ENCODE measurements at regions not wholly inside any gene's neighbourhood (a gene's known extent, or its start where the extent isn't known, plus 50 kb on each side); places are given as distances from the start of the nearest gene placed in this dataset.

GRCh38 chr6:40195428-40196134 lies 261.3 kb upstream of the MOCS1 start:
- H4K91ac ChIP-seq (ENCODE audit: insufficient read depth, low read depth, low read length) = no peak overlapping the region
- H2AFZ ChIP-seq (replicated peaks; ENCODE audit: low read length, poor library complexity) = no peak overlapping the region
- no peak overlapping the region for H3K56ac ChIP-seq (ENCODE audit: extremely low read depth, insufficient read depth, low read length)
- no peaks in the 10 kb centered on the region for H3K27me3 ChIP-seq (ENCODE audit: control insufficient read depth, insufficient read depth, low read length)
- CTCF ChIA-PET = no interaction called here
- in situ Hi-C loops (cut with MboI; ENCODE audit: low sequenced_read_pairs) = no loop called here
- ATAC-seq (ENCODE audit: low read depth) (no peak), DNase-seq (no peak)
- H4K20me1 ChIP-seq (ENCODE audit: insufficient read depth, low read length) = no peaks in the 10 kb centered on the region
- no peak overlapping the region for H2BK5ac ChIP-seq (ENCODE audit: low read depth, low read length, poor library complexity, severe bottlenecking)
- no peak overlapping the region for H2AK5ac ChIP-seq (ENCODE audit: low read depth, low read length)
- H4K5ac ChIP-seq (ENCODE audit: low read depth, low read length) = no peak overlapping the region
- no peak overlapping the region for H2BK20ac ChIP-seq (ENCODE audit: low read depth, low read length)
- no peak overlapping the region for H3K14ac ChIP-seq (replicated peaks; ENCODE audit: low read depth, low read length)
- H3K9ac ChIP-seq (ENCODE audit: low read depth, low read length) = no peak overlapping the region
- no peaks in the 10 kb centered on the region for H3K4me1 ChIP-seq (ENCODE audit: control insufficient read depth, insufficient read depth, low read length)
- no peak overlapping the region for H2BK120ac ChIP-seq (ENCODE audit: low read depth, low read length)
- H2AK9ac ChIP-seq (replicated peaks; ENCODE audit: low read depth, low read length, poor library complexity) = no peak overlapping the region
- intact Hi-C loops (cut with micrococcal nuclease) = no loop called here
- no peaks in the 10 kb centered on the region for H3K79me1 ChIP-seq (ENCODE audit: low read depth in 1 of 2, low read length in 2 of 2)
- dilution Hi-C loops (cut with HindIII; ENCODE audit: low sequenced_read_pairs, unreplicated experiment) = no loop called here
- no TSS peak for BruUV-seq (replicated peaks)
- H3K36me3 ChIP-seq (ENCODE audit: control insufficient read depth, insufficient read depth, low read length) = no peaks in the 10 kb centered on the region
- no peak overlapping the region for H3K18ac ChIP-seq (ENCODE audit: low read depth, low read length)
- no peak overlapping the region for H2BK15ac ChIP-seq (ENCODE audit: low read depth, low read length)
- 62% methylated on average over 3 of the region's 11 CpGs; no CpG with 5 or more reads in 1 of the 2 experiments for WGBS, 2 experiments (ENCODE audit: extremely low coverage in 2 of 2, insufficient read length in 1 of 2)
- no peak overlapping the region for H3K4me2 ChIP-seq (ENCODE audit: low read depth, low read length)
- H4K8ac ChIP-seq (ENCODE audit: low read depth in 2 of 2, low read length in 2 of 2) = no peak overlapping the region
- H3K9me3 ChIP-seq (ENCODE audit: control insufficient read depth, insufficient read depth, low read length) = peaks cover 7% of the 10 kb centered on the region; the same call in 1 of the 2 replicates
- no peak overlapping the region for H3K23ac ChIP-seq (ENCODE audit: low read depth, low read length)
- no peak overlapping the region for H3K4ac ChIP-seq (ENCODE audit: low read depth, low read length)
- H3K9me1 ChIP-seq (ENCODE audit: insufficient read depth, low read length) = no peaks in the 10 kb centered on the region
- POLR2A ChIA-PET (ENCODE audit: unreplicated experiment) = no interaction called here
- no peak overlapping the region for H3K4me3 ChIP-seq (ENCODE audit: insufficient read depth, low read depth, low read length)
- no peak overlapping the region for H3K27ac ChIP-seq (ENCODE audit: insufficient read depth, low read length)
- TF ChIP-seq CHD1 (IDR thresholded peaks at IDR 0.05; ENCODE audit: low read depth, low read length) = no peak
- TF ChIP-seq, protein P1, sequence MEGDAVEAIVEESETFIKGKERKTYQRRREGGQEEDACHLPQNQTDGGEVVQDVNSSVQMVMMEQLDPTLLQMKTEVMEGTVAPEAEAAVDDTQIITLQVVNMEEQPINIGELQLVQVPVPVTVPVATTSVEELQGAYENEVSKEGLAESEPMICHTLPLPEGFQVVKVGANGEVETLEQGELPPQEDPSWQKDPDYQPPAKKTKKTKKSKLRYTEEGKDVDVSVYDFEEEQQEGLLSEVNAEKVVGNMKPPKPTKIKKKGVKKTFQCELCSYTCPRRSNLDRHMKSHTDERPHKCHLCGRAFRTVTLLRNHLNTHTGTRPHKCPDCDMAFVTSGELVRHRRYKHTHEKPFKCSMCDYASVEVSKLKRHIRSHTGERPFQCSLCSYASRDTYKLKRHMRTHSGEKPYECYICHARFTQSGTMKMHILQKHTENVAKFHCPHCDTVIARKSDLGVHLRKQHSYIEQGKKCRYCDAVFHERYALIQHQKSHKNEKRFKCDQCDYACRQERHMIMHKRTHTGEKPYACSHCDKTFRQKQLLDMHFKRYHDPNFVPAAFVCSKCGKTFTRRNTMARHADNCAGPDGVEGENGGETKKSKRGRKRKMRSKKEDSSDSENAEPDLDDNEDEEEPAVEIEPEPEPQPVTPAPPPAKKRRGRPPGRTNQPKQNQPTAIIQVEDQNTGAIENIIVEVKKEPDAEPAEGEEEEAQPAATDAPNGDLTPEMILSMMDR (conservative IDR thresholded peaks at IDR 0.05; ENCODE audit: low read depth, low read length) = no peak
- TF ChIP-seq ELK1 (IDR thresholded peaks at IDR 0.05; ENCODE audit: borderline replicate concordance, low read depth, low read length) = no peak
- no peak for TF ChIP-seq NFE2L2 (IDR thresholded peaks at IDR 0.05; ENCODE audit: low read depth, low read length)
- TF ChIP-seq MXI1 (IDR thresholded peaks at IDR 0.05; ENCODE audit: borderline replicate concordance, low read depth, low read length) = no peak
- no peak for TF ChIP-seq SMC3 (IDR thresholded peaks at IDR 0.05; ENCODE audit: low read depth, low read length)
- TF ChIP-seq POLR2A (IDR thresholded peaks at IDR 0.05; ENCODE audit: low read depth, low read length) = no peak
- TF ChIP-seq CEBPB (IDR thresholded peaks at IDR 0.05; ENCODE audit: low read depth, low read length) = no peak
- TF ChIP-seq USF2 (IDR thresholded peaks at IDR 0.05; ENCODE audit: low read depth, low read length) = no peak
- TF ChIP-seq RFX5 (IDR thresholded peaks at IDR 0.05; ENCODE audit: low read depth, low read length) = no peak
- no peak for TF ChIP-seq MAZ (IDR thresholded peaks at IDR 0.05; ENCODE audit: borderline replicate concordance, low read depth, low read length)
- no peak for TF ChIP-seq MAFK (IDR thresholded peaks at IDR 0.05; ENCODE audit: low read depth, low read length)
- no peak for TF ChIP-seq RCOR1 (IDR thresholded peaks at IDR 0.05; ENCODE audit: insufficient replicate concordance, low read length)
- TF ChIP-seq RAD21 (IDR thresholded peaks at IDR 0.05; ENCODE audit: low read length) = no peak

Data from IMR-90 (cell line).